Right lobe of liver (tissue), 6 donors: ENCODE measurements at regions not wholly inside any gene's neighbourhood (a gene's known extent, or its start where the extent isn't known, plus 50 kb on each side); places are given as distances from the start of the nearest gene placed in this dataset.

Experiments
- ATAC-seq, 4 donors: fragments of 200-7000 bp; cut with Tn5 transposase; one replicate each; pipeline ENCODE4 v1.9.1; 2020; ENCODE audit warnings: mild to moderate bottlenecking in 4 of 4, moderate library complexity in 4 of 4
- DNase-seq, 3 donors: peaks; one replicate each; pipeline ENCODE4 v3.0.0-alpha.2; 2020
- H3K27ac ChIP-seq, 3 donors: fragments of 200-600 bp; one replicate each; pipeline ENCODE4 v1.8.0; 2022
- H3K27me3 ChIP-seq, 2 donors: fragments of 200-600 bp; one replicate each; pipeline ENCODE4 v1.8.0; 2022
- H3K36me3 ChIP-seq, 4 donors: fragments of 200-600 bp; sonication (generic) in 1 of 4; one replicate each; pipeline versions ENCODE4 v1.5.1 to v1.8.0; 2017 to 2022; ENCODE audit warnings: control low read depth in 1 of 4
- H3K4me1 ChIP-seq, 4 donors: fragments of 200-600 bp; sonication (generic) in 1 of 4; one replicate each; pipeline versions ENCODE4 v1.5.1 to v1.8.0; 2017 to 2022; ENCODE audit warnings: control low read depth in 1 of 4
- H3K4me3 ChIP-seq, 3 donors: fragments of 200-600 bp; one replicate each; pipeline ENCODE4 v1.8.0; 2022
- H3K9me3 ChIP-seq, 4 donors: fragments of 200-600 bp; sonication (generic) in 1 of 4; one replicate each; pipeline versions ENCODE4 v1.5.1 to v1.8.0; 2017 to 2022; ENCODE audit warnings: control low read depth in 1 of 4
- POLR2A ChIP-seq: fragments of 450-650 bp; IDR thresholded peaks from one replicate; pipeline ENCODE4 v1.6.1; 2017; ENCODE audit warnings: antibody characterized with exemption, mild to moderate bottlenecking
- WGBS: methylation state at CpG from one replicate; pipeline ENCODE4 v1.1.6; 2018; ENCODE audit warnings: low coverage, low lambda C conversion rate; ENCODE audit not compliant: insufficient coverage; ENCODE audit errors: missing lambda C conversion rate; 5-methylcytosine and 5-hydroxymethylcytosine counted together
- intact Hi-C, 2 donors: fragments of 100-400 bp; cut with DNase I; formaldehyde crosslinking; loops; one replicate each; pipeline versions ENCODE4 v1.11.2 to v1.14.1; 2022
- TF ChIP-seq, protein P1 (sequence below), 4 donors: fragments of 200-600 bp in 3 of 4; fragments of 450-650 bp in 1 of 4; IDR thresholded peaks; one replicate each; pipeline versions ENCODE4 v1.5.1 to v1.8.0; 2016 to 2022; ENCODE audit warnings: antibody characterized with exemption in 4 of 4, mild to moderate bottlenecking in 2 of 4
- donor health status: DM: no; HTN: yes; CAD: no.
- donor health status: DM: no; HTN: no; CAD: no.
- donor health status: DM: no; HTN: no; CAD: no.
- donor health status: DM: no; HTN: yes; CAD: no.
- donor health status: DM: no; HTN: yes; CAD: no.

DNA sequence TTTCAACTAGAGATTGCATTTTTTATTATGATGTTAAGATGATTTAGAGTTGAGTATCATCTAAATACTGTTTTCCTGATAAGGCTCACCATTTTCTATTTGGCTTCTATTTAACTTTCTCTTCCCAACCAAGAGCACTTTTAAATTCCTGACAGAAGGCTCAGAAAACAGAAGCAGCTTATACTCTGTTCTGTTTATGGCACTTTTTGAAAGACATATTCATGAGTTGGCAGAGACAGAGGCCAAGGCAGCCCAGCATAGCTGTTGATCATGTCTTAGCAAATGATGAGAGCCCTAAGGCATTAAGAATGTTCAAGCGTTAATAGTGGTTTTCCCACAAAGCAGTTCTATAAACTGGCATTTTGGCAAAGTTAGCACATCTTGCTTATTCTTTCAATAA, 330.3 kb downstream of the TRAM1L1 start:
- DNase-seq: no peak
- no peak for ATAC-seq
- WGBS: 64% methylated on average over 1 of the region's 1 CpG
- no peaks in the 10 kb centered on the region for H3K36me3 ChIP-seq
- TF ChIP-seq, protein P1, sequence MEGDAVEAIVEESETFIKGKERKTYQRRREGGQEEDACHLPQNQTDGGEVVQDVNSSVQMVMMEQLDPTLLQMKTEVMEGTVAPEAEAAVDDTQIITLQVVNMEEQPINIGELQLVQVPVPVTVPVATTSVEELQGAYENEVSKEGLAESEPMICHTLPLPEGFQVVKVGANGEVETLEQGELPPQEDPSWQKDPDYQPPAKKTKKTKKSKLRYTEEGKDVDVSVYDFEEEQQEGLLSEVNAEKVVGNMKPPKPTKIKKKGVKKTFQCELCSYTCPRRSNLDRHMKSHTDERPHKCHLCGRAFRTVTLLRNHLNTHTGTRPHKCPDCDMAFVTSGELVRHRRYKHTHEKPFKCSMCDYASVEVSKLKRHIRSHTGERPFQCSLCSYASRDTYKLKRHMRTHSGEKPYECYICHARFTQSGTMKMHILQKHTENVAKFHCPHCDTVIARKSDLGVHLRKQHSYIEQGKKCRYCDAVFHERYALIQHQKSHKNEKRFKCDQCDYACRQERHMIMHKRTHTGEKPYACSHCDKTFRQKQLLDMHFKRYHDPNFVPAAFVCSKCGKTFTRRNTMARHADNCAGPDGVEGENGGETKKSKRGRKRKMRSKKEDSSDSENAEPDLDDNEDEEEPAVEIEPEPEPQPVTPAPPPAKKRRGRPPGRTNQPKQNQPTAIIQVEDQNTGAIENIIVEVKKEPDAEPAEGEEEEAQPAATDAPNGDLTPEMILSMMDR (IDR thresholded peaks at IDR 0.05): no peak
- TF ChIP-seq POLR2A: no peak
- intact Hi-C loops: no loop called here
- H3K27me3 ChIP-seq: no peaks in the 10 kb centered on the region
- no peak overlapping the region for H3K4me3 ChIP-seq
- H3K27ac ChIP-seq: no peak overlapping the region
- H3K9me3 ChIP-seq: no peaks in the 10 kb centered on the region
- no peaks in the 10 kb centered on the region for H3K4me1 ChIP-seq

DNA sequence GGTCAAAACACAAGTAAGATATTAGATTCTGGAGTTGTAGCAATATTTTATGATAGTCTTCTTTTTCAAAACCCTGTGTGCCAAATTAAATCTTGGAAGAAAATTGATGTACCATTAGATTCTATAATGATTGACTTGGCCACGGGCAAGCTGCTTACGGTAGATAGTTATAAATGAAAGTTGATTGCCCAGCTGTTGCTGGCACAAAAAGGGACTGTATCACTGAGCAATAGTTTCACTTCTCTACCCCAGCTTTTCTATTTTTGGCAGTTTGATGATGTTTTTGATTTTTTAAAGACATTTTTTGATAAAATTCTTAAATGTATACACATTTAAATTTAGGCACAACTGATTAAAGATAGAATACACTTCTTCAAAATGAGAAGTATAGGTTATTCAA, 333.3 kb downstream of the TRAM1L1 start:
- Histone ChIP-seq H3K4me1 (no peaks in the 10 kb centered on the region), H3K27me3 (no peaks in the 10 kb centered on the region), H3K9me3 (no peaks in the 10 kb centered on the region), H3K36me3 (no peaks in the 10 kb centered on the region), H3K27ac (no peak overlapping the region), H3K4me3 (no peak overlapping the region)
- intact Hi-C loops: no loop called here
- TF ChIP-seq, protein P1 (IDR thresholded peaks at IDR 0.05): no peak
- TF ChIP-seq POLR2A: no peak
- ATAC-seq: no peak
- DNase-seq: no peak
- 74% methylated on average over 2 of the region's 2 CpGs for WGBS

DNA sequence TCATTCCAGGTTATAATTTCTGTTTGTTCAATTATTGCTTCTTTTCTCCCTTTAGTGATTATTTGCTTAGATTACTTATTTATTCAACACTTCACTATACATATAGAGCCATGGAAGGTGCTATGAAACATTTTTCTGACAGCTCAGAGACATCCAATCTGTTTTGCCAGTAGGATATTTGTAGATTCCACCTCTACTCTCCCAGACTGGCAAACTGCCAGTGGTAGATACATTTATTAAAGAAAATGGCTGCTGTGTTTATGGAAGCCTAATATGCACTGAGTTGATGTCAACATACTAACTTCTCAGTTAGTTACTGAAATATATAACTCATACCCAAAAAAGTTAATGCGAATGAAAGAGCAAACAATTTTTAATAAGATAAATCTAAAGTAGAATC, 348.6 kb downstream of the TRAM1L1 start:
- WGBS: 53% methylated on average over 1 of the region's 1 CpG
- DNase-seq (no peak), ATAC-seq (no peak)
- intact Hi-C loops: no loop called here
- no peaks in the 10 kb centered on the region for H3K9me3 ChIP-seq
- H3K4me3 ChIP-seq: no peak overlapping the region
- no peak overlapping the region for H3K27ac ChIP-seq
- H3K27me3 ChIP-seq: no peaks in the 10 kb centered on the region
- H3K4me1 ChIP-seq: no peaks in the 10 kb centered on the region
- no peaks in the 10 kb centered on the region for H3K36me3 ChIP-seq
- TF ChIP-seq, protein P1 (IDR thresholded peaks at IDR 0.05): no peak
- TF ChIP-seq POLR2A: no peak

DNA sequence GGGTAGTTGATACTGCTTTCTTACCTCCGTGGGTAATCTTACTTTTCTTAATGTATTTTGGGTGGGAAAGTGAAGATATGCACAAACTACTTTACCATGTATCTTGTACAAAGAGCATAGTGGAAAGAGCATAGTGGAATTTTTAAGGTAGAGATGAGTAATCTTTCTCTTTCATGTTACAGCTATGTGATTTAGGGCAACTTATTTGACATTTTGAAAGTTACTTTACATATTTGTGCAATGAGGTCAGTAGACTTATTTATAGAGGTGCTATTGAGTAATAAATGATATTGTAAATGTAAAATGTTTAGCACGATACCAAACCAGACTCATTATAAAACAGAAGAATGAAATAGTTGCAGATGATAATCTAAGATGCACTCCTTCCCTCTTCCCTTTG, 351.2 kb downstream of the TRAM1L1 start:
- 27% methylated on average over 2 of the region's 2 CpGs for WGBS
- intact Hi-C loops: no loop called here
- no peaks in the 10 kb centered on the region for H3K9me3 ChIP-seq
- H3K27me3 ChIP-seq: no peaks in the 10 kb centered on the region
- no peak for ATAC-seq
- no peak for DNase-seq
- no peaks in the 10 kb centered on the region for H3K4me1 ChIP-seq
- H3K4me3 ChIP-seq: no peak overlapping the region
- no peak overlapping the region for H3K27ac ChIP-seq
- no peak for TF ChIP-seq POLR2A
- TF ChIP-seq, protein P1 (IDR thresholded peaks at IDR 0.05): no peak
- no peaks in the 10 kb centered on the region for H3K36me3 ChIP-seq

DNA sequence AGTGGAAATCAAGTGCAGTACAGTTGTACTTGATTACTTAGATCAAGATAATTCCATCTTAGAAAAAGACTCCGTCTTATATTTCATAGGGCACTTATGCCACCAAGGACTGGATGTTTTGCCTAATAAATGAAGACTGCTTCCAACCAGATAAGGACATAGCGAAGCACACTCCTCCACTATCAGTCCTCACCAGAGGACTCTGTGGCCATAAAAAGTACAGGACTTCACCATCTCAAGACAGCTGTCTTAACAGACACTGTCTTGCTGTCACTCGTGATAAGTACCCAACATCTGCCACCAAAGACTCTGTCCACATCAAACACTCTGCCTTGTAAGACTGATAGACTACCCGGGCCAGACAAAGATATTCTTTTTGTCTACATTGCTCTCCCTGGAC, 352.0 kb downstream of the TRAM1L1 start:
- DNase-seq (no peak), ATAC-seq (no peak)
- WGBS: 55% methylated on average over 3 of the region's 4 CpGs
- TF ChIP-seq, protein P1 (IDR thresholded peaks at IDR 0.05): no peak
- no peak for TF ChIP-seq POLR2A
- Histone ChIP-seq H3K27ac (no peak overlapping the region), H3K27me3 (no peaks in the 10 kb centered on the region), H3K4me3 (no peak overlapping the region), H3K9me3 (no peaks in the 10 kb centered on the region), H3K4me1 (no peaks in the 10 kb centered on the region), H3K36me3 (no peaks in the 10 kb centered on the region)
- intact Hi-C loops: no loop called here
